Stimulated activated CD8-positive, alpha-beta memory T cell treated with anti-CD3 and anti-CD28 coated beads, Interleukin-7, amount 100 ng/mL, for 1 hour (primary cell): ENCODE measurements at regions not wholly inside any gene's neighbourhood (a gene's known extent, or its start where the extent isn't known, plus 50 kb on each side); places are given as distances from the start of the nearest gene placed in this dataset.

Source experiments
- DNase-seq, 2 donors: peaks; one replicate each; pipeline ENCODE4 v3.0.0-alpha.2; 2020; ENCODE audit warnings: low read depth in 2 of 2

DNA sequence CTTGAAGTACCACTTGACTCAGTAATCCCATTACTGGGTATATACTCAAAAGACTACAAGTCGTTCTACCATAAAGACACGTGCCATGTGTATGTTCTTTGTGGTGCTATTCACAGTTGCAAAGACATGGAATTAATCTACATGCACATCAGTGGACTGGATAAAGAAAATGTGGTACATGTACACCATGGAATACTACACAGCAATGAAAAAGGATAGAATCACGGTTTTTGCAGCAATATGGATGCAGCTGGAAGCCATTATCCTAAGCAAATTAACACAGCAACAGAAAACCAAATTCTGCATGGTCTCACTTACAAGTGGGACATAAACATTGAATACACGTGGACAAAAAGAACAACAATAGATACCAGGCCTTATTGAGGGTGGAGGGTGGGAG lies 583.4 kb upstream of the CELF2 start:
- no peak for DNase-seq

DNA sequence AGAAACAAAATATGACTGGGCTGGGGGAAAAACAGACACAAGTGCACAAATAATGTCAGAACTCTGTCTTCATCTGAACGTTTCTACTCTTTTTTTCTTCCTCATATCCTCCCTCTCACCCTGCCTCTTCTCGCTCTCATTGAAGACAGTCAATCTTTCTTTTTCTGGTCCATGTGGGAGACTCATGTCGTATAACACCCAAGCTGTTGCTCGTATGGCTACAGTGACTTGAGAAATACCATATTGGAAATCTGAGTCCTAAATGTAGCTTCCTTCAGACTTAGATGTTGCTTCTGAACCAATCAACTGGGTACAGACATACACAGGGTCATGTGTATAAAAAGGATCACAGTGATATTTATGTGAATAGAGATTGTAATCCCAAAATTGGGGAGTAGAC lies 579.8 kb upstream of the CELF2 start:
- DNase-seq: no peak

DNA sequence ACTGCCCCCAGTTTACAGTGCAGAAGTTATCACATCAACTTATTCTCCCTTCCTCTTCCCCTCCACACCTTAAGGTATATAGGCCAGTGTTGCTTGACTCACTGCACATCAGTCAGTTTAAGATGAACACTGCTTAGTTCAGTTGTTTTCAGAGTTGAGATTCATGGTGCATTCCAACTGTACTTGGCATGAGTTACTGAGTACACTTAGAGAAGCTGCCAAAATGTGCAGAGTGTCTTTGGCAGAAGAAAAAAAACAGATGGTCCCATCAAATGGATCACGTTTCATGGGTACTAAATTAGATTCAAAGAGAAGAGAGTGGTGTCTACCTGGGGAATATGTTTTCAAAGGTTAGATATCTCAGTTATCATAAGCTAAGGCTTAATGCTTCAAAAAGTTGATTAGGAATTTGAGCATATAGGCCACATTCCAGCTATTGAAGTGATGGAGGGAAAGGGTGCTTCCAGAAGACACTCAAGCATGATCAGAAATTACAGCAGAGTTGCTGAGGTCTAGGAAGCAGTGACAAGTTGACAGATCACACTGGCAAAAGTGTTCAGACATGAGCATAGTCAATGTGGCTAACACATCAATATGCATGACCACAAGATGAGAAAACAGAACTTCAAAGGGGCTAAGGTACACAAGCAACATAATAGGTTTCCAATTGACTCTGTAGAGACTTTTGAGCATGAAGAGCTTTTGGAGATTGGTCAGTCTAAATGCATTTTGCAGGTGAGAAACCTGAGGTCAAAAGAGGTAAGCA lies 579.2 kb upstream of the CELF2 start:
- no peak for DNase-seq

DNA sequence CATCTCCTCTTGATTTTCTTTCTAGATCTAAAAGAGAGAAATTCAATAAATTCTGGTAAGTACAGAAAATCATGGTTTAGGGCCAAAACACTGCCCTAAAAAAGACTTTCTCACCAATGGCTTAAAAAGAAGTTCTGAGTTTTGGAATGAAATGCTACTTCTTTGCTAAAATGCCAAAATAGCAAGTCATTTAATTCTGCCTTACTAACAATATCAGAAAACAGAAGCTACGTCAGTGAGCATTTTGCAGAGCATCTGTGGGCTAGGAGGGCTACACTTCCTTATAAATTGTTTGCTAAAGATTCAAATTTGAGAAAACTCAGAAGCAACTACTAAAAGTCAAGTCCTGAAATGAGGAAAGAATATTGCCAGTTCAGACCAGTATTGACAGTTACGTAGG lies 560.8 kb upstream of the CELF2 start:
- no peak for DNase-seq

DNA sequence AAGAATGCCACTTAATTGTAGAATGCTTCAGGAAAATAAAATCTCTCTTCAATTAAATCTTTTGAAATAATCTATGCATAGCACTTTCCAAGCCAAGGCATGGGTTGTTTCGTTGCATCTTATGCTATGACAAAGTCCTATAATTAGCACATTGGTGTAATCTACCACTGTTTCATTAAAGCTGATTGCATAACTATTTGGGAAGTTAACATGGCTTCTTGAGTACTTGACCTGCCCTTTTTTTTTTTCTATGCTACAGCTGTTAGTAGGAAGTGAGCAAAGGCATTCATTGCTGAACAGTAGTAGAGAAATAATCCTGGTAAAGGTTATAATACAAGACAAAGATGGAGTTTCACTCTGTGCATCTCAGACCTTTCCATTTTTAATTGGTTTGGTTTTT lies 557.2 kb upstream of the CELF2 start:
- no peak for DNase-seq

DNA sequence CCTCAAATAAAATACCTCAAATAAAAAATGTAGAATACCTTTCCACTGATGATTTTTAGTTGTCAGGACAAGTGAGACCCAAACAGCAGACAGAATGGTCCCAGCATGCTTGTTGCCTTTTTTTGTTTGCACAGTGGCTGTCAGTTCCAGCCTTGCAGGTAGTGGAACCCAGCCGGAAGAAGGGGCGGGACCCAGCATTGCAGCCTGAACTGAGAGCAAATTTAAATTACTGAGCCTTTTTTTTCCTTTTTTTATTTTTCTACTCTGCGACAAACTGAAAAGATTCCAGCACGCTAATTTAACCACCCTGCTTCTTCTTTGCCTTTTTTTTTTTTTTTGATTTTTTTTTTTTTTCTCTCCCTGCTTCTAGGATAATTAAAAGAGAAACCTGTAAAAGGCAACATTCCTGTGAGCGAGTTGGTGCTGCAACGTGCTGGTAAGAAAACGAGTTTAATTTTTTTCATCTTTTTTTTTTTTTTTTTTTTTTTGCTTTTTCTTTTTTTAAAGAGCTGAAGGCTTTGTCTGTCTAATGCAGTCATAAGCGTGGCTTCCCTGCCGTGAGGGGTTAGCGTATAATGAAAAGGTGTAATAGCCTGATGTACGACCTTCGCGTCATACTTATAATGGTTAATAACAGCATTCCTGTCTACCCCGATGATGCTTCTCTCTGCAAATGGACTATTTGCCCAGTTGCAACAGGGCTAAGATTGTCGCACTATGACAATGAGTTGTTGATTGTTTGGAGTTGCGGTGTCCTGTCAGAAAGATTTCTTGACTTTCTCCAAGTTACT lies 555.3 kb upstream of the CELF2 start:
- DNase-seq: no peak

DNA sequence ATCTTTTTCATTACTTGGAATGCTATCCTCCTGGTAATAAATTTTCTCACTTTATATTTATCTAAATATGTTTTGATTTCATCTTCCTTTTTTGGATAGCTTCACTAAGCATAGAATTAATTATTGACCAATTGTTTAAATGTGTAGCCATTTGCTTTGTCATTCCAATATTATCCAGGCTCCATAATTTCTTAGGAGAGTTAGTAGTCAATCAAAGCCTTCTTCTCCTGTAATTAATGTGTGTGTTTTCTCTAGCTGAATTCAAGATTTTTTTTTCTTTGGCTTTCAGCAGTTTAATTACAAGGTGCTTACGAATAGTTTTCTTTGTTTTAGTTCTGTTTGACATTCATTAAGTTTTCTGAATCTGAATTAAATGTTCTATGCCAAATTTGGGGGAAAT lies 545.9 kb upstream of the CELF2 start:
- DNase-seq: no peak

DNA sequence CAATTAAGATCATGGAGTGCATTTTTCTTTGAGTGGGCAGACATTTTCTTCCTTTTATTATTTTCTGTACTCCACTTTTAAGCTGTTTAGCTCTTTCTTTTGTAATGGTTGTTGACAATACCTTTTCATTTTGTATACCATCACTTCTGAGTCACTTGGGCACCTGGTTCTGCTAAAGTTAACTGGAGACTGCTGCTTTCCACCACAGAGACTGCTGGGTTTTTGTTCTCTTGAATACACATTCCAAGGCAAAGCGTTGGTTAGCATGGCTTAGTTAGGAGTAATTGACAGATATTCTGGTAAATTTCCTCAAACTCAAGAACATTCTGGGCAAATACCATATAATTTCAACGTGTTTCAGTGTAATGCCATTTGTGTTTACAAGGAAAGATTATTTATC lies 541.9 kb upstream of the CELF2 start:
- no peak for DNase-seq

DNA sequence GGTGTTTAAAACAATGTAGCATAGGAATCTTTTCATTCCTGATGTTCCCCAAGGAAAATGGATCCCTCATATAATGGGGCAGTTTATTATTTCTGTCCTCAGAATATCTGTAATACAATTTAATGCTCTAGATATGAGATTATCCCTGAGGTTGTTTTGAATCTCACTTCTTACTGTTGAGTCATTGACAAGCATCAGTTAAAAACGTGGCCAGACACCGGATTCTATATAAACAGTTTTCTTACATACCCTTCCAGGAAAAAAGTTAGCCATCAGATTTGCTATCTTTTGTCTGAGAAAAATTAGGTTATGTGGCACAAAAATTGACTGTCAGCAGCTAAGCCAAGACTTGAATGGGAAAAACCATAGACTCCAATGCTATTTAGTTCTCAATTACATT lies 539.8 kb upstream of the CELF2 start:
- DNase-seq: no peak

DNA sequence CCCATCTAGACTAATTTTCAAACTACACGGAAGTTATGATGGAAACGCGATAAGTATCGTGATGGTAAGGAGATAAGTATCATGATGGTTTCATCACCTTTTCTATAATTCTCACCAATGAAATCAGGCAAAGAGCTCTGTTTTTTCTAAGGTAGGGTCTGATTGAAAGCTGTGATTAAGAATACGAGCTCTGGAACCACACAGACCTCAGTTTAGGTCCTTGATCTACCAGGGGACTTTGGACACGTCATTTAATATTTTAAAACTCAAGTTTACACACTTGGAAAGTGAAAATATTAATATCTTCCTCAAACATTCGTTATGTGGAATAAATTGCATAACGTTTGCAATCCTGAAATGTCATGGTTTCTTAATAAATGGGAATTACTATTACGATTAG lies 538.2 kb upstream of the CELF2 start:
- DNase-seq: no peak

DNA sequence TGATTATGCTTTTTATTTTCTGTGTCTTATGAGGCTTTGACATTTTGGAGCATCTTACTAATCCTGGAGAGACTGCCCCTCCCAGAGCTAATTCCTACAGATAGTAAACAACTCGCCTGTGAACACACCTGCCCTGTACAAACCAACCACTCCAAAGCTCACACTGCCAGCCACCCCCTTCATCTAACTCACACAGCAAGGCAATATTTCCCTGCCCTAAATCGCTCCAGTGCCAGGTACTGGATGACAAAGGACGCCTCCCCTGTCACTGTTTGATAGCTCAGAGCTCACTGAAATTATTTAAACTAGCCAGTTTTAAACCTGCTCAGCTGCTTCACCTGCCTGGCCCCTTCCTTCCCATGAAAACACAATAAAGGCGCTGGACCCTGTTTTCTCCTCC lies 535.1 kb upstream of the CELF2 start:
- no peak for DNase-seq

DNA sequence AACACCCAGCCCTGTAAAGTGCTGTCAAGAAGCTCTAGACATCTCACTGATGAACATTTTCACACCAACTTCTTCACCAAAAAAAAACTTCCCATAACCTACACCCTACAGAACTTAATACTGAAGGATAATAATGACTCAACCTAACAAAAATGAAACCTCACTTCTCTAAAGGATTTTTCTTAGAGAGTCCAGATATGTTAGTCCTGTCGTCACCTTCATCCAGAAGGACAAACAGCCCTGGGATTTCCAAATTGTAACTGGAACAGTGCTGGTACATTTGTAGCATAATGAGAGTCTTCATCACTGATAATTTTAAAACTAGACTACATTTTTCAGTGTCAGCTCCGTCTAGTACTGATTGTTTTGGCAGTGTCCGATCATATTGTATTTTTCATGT lies 528.6 kb upstream of the CELF2 start:
- DNase-seq: no peak

DNA sequence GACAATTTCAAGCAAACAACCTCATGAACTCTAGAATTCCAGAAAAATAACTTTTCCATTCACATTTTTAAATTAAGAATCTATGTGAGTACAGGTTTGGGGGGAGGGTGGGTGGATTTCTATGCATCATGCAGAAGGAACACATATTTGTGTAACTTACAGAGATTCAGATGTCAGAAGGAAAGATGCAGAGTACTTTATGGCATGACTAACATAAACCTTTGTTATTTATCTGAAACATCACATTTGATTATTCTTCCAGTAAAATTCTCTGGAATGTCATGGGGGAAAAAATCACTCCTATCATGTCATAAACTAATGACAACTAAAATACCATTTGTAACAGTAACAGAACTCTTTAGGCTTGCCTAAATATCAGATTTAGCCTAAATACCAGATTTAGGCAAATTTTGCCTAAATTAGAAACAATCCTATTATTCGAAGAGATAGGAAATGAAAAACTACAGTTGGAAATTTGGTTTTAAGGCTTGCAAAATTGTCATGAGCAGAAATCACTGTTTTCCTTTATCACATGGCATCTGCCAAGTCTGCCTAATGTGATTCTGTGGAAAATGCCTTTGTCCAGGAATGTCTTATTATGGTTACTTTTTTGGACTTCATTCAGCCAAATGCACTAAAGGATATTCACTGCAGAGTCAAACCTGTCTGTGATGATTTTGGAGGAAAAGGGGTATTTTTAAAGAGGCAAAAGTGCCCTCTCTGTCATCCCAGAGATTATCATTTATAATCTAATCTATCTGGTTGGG lies 527.7 kb upstream of the CELF2 start:
- no peak for DNase-seq

DNA sequence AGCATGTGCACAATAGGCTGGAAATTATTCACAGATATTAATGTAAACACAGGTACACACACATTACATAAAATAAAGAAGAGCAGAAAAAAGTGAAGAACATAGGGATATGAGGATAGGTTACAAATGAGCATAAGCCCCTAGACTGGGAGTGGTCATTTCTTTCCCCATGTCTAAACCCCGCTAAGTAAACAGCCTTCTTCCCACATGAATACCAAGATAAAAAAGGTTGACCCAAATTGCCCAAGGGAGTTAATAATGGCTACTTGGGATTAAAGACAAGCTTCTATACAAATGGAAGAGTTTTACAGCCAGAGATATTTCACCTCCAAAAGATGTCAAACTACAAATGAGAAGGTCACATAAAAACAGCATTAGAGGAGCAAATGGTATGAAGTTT lies 527.1 kb upstream of the CELF2 start:
- no peak for DNase-seq

DNA sequence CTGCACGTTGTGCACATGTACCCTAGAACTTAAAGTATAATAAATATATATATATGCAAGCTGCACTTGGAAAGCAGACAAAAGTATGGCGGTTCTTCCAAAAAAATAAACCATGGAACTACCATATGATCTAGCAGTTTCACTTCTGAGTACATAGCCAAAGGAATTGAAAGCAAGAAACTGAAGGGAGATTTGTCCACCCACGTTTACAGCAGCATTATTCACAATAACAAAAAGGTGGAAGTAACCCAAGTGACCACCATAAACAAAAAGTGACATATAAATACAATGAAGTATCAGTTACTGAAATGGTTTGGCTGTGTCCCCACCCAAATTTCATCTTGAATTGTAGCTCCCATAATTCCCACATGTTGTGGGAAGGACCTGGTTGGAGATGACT lies 525.3 kb upstream of the CELF2 start:
- no peak for DNase-seq

DNA sequence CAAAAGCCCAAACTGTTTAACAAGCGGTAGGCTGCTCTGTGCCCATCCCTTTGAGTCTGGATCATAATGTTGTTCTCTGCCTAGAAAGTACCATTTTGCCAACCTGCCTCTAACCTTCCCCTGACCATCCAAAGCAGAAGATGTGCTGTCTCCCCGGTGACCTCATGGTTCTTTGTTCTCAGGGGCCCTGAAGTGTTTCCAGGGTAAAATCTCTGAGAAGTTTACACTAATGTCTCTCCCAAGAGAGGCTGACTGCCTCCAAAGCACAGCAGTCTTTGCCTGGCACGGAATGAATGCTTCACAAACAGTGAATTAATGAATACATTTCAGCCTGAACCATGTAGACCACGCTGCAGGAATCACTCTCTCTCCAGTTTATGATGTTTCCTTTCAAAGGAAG lies 523.8 kb upstream of the CELF2 start:
- DNase-seq: no peak

DNA sequence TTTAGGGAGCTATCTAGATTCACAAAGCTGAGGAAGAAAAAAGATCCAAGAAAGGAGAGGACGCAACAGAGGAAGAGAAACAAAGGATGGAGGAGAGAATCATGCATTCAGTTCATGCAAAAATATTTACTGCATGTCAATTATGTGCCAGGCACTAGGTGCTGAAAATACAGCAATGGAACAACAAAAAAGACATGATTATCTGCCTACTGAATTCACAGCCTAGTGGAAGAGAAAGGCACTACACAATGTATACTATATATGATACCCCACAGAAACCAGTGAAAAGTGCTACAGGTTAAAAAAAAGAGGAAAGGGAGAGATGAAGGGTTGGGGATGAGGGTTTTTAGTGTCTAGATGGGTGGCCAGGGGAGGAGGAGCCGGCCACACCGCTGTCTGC lies 520.4 kb upstream of the CELF2 start:
- no peak for DNase-seq

DNA sequence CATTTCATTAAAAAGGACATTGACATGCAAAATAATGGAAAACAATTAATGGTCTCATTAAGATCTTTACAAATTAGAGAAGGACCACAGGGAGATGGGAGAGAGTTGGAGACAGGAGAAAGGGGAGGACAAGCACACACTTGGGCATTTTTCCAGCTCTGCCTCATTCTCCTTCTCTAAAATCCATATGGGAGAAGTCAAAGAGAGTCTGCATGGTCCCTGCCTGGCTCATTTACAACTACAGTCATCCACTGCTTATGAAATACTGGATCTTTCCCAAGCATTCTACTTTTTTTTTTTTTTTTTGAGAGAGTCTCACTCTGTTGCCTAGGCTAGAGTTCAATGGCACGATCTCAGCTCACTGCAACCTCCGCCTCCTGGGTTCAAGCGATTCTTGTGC lies 518.9 kb upstream of the CELF2 start:
- DNase-seq: no peak

DNA sequence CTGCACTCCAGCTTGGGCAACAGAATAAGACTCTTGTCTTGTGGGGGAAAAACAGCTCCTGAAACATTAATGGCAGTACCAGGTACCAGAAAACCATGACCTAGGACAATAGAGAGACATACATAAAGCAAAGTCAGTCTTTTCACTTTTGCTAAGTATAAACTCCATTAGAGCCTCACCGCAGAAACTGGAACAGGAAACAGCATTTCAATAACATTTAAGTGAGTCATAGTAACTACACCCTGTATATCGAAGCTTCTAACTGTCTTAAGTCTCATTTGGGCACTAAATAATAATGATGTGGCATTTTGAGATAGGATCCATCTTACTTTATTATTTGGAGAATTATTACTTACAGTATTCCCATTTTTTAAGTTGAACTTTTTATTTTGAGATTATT lies 517.8 kb upstream of the CELF2 start:
- no peak for DNase-seq

DNA sequence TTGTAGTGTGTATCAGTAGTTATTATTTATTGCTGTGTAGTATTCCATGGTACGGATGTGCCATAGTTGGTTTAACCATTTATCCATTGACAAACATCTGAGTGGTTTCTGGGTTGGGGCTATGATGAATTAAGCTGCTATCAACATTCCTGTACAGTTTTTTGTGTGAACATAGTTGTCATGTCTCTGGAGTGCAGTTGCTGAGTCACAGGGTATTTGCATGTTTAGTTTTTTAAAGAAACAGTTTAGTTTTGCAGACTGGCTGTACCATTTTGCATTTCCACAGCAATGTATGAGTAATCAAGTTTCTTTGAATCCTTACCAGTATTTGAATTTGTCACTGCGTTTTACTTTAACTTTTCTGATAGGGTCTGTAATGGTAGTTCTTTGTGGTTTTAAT lies 516.7 kb upstream of the CELF2 start:
- no peak for DNase-seq

DNA sequence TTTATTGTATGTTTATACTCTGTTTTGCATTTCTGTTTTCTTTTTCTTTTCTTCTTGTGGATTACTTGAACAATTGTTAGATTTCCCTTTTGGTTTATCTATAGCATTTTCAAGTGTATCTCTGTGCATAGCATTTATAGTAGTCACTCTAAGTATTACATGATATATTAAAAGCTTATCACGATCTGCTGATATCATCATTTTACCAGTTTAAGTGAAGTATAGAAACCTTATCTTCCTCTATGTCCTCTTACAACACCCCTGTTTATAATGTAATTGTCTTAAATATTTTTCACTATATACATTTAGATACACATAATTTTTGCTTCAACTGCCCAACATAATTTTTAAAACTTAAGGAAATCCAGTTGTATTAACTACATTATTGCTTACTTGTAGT lies 513.9 kb upstream of the CELF2 start:
- DNase-seq: no peak

DNA sequence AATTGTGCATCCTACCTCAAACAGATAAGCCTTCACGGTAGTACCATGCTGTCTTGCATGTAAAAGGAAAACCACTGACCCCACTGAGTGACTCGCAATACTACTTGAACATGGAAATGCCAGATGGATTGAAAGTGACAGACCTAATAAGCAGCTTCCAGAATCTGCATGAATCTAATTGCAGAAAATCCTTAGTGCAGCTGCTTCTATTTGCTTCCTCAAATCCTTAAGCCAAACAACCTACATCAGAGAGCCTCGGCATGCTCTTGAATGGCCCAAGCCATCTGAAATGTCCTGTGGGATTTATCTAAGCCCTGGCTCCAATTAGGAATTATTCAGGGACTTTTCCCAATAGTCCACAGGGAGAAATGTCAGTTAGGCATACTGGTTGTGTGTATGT lies 509.5 kb upstream of the CELF2 start:
- no peak for DNase-seq

DNA sequence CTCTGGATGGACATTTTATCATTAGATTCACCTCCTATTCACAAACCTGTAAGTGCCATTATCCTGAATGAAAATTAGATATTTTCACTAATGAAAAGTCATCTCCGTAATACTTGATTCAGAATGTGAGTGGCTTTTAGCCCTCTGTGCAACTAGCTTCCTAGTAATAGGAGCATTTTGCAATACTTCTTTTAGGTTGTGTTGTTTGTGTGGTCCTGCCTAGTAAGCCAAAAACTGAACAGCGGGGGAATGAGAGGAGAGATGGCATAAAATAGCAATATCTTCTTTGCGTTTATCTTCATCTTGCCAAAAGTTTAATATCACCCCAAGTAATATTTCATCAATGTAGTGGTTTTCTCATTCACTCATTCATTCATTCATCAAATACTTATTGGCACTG lies 507.5 kb upstream of the CELF2 start:
- no peak for DNase-seq
